GM12878 (cell line): ENCODE measurements at regions not wholly inside any gene's neighbourhood (a gene's known extent, or its start where the extent isn't known, plus 50 kb on each side); places are given as distances from the start of the nearest gene placed in this dataset.

ENCODE experiments used
- ATAC-seq: fragments of 200-7000 bp; cut with Tn5 transposase; 3 replicates; pipeline ENCODE4 v1.9.1; 2020; ENCODE audit warnings: mild to moderate bottlenecking, moderate library complexity
- BruUV-seq: library from RNA; stranded (reverse); fragments of 400-500 nt; replicated peaks from 2 replicates; lab custom pipeline; 2021; lab: Mats Ljungman, UMichigan
- CTCF ChIA-PET: fragments of 300-600 bp; sonication (Branson Sonifier 250); formaldehyde crosslinking; extraction: SDS; loops from one replicate; lab custom pipeline; 2021; ENCODE audit warnings: inconsistent platforms; lab: Yijun Ruan, JAX
- POLR2A ChIA-PET: fragments of 350-600 bp; formaldehyde crosslinking; extraction: SDS; loops from one replicate; lab custom pipeline; 2021; ENCODE audit warnings: inconsistent platforms; lab: Charles Lee
- RAD21 ChIA-PET: fragments of 300-600 bp; sonication (Branson Sonifier 250); formaldehyde crosslinking; loops from one replicate; lab custom pipeline; 2023; ENCODE audit warnings: antibody characterized with exemption; ENCODE audit not compliant: unreplicated experiment; lab: Charles Lee
- SMC1A ChIA-PET: fragments of 300-600 bp; sonication (Branson Sonifier 250); formaldehyde crosslinking; loops from one replicate; lab custom pipeline; 2023; ENCODE audit not compliant: unreplicated experiment, uncharacterized antibody; lab: Charles Lee
- DNase-seq: peaks from one replicate; pipeline ENCODE4 v3.0.0-alpha.2; 2011; ENCODE audit warnings: low read depth, low spot score
- FAIRE-seq: peaks from 3 replicates; lab custom pipeline; 2011; peaks lifted over from hg19 to GRCh38; lab: Jason Lieb, UNC
- H2AFZ ChIP-seq: 2 replicates; pipeline ENCODE4 v1.6.0; 2011; ENCODE audit warnings: low read depth, low read length, control low read depth; ENCODE audit not compliant: control insufficient read depth
- H3K27ac ChIP-seq: 2 replicates; pipeline ENCODE4 v1.5.1; 2011; ENCODE audit warnings: control low read depth; ENCODE audit not compliant: control insufficient read depth, insufficient read depth
- H3K27me3 ChIP-seq, 2 experiments: replicated peaks in 1 of 2; 2 replicates each; pipeline versions ENCODE4 v1.6.0 to v1.6.1; 2011; ENCODE audit warnings: low read length in 1 of 2; ENCODE audit not compliant: control insufficient read depth in 2 of 2, insufficient read depth in 2 of 2
- H3K36me3 ChIP-seq, 2 experiments: 2 replicates each; pipeline ENCODE4 v1.5.1; 2011; ENCODE audit warnings: low read length in 1 of 2; ENCODE audit not compliant: control insufficient read depth in 2 of 2, insufficient read depth in 2 of 2
- H3K4me1 ChIP-seq: 2 replicates; pipeline ENCODE4 v1.6.1; 2011; ENCODE audit warnings: mild to moderate bottlenecking, low read length, moderate library complexity, mixed read lengths; ENCODE audit not compliant: control insufficient read depth, insufficient read depth
- H3K4me2 ChIP-seq: 2 replicates; pipeline ENCODE4 v1.6.0; 2011; ENCODE audit warnings: control low read depth; ENCODE audit not compliant: control insufficient read depth, insufficient read depth
- H3K4me3 ChIP-seq: fragments of 200-600 bp; sonication (generic); 2 replicates; pipeline ENCODE4 v1.5.1; 2016
- H3K79me2 ChIP-seq: 2 replicates; pipeline ENCODE4 v1.6.0; 2011; ENCODE audit warnings: low read length; ENCODE audit not compliant: control insufficient read depth, insufficient read depth
- H3K9ac ChIP-seq: 2 replicates; pipeline ENCODE4 v1.8.0; 2011; ENCODE audit warnings: low read length, control low read depth, mixed read lengths; ENCODE audit not compliant: control insufficient read depth, insufficient read depth
- H3K9me3 ChIP-seq: replicated peaks from 3 replicates; pipeline ENCODE4 v1.5.1; 2011; ENCODE audit warnings: mild to moderate bottlenecking, low read length; ENCODE audit not compliant: control insufficient read depth, insufficient read depth
- H4K20me1 ChIP-seq: 2 replicates; pipeline ENCODE4 v1.6.0; 2011; ENCODE audit not compliant: control insufficient read depth, insufficient read depth
- ATF7 ChIP-seq: fragments of 450-650 bp; IDR thresholded peaks from 2 replicates; pipeline ENCODE4 v1.6.1; 2016; ENCODE audit warnings: low read depth, mild to moderate bottlenecking
- CBFB ChIP-seq: IDR thresholded peaks from 2 replicates; pipeline ENCODE4 v1.6.1; 2016; ENCODE audit warnings: antibody characterized with exemption, low read depth
- CTCF ChIP-seq, 3 experiments: IDR thresholded peaks in 2 of 3; conservative IDR thresholded peaks in 1 of 3; 2 replicates each; pipeline ENCODE4 v1.5.1; 2011; ENCODE audit warnings: low read depth in 3 of 3, low read length in 3 of 3, mild to moderate bottlenecking in 3 of 3, control low read depth in 2 of 3, moderate library complexity in 2 of 3, inconsistent platforms in 1 of 3, mixed read lengths in 1 of 3; ENCODE audit not compliant: control insufficient read depth in 2 of 3, insufficient read depth in 1 of 3; ENCODE audit errors: extremely low read depth in 1 of 3
- DPF2 ChIP-seq: fragments of 450-650 bp; IDR thresholded peaks from 2 replicates; pipeline ENCODE4 v1.6.1; 2017; ENCODE audit warnings: mild to moderate bottlenecking
- IKZF2 ChIP-seq, 2 experiments: fragments of 450-650 bp; IDR thresholded peaks; 2 replicates each; pipeline ENCODE4 v1.6.1; 2017; ENCODE audit warnings: mild to moderate bottlenecking in 2 of 2, moderate library complexity in 2 of 2
- MAX ChIP-seq: IDR thresholded peaks from 2 replicates; pipeline ENCODE4 v1.6.1; 2012; ENCODE audit warnings: low read depth, low read length, improper control_type of control experiment
- MTA2 ChIP-seq: fragments of 450-650 bp; IDR thresholded peaks from 2 replicates; pipeline ENCODE4 v1.6.1; 2016; ENCODE audit warnings: low read depth, mild to moderate bottlenecking, moderate library complexity
- PKNOX1 ChIP-seq: fragments of 450-650 bp; IDR thresholded peaks from 2 replicates; pipeline ENCODE4 v1.6.1; 2016; ENCODE audit warnings: mild to moderate bottlenecking
- POU2F2 ChIP-seq: IDR thresholded peaks from 3 replicates; pipeline ENCODE4 v1.6.1; 2011; ENCODE audit warnings: low read depth, mild to moderate bottlenecking, low read length, borderline replicate concordance
- SIN3A ChIP-seq: IDR thresholded peaks from 2 replicates; pipeline ENCODE4 v1.6.1; 2012; ENCODE audit warnings: low read depth, low read length, improper control_type of control experiment
- USF1 ChIP-seq: IDR thresholded peaks from 2 replicates; pipeline ENCODE4 v1.6.1; 2011; ENCODE audit warnings: borderline replicate concordance, low read depth, mild to moderate bottlenecking, moderate library complexity, mixed read lengths, low read length; ENCODE audit not compliant: insufficient read depth; ENCODE audit errors: extremely low read length
- ZBED1 ChIP-seq: IDR thresholded peaks from 2 replicates; pipeline ENCODE4 v1.6.1; 2016; ENCODE audit warnings: borderline replicate concordance
- ZNF24 ChIP-seq: fragments of 450-650 bp; IDR thresholded peaks from 2 replicates; pipeline ENCODE4 v1.6.1; 2017; ENCODE audit warnings: antibody characterized with exemption, mild to moderate bottlenecking
- WGBS: methylation state at CpG from one replicate; pipeline ENCODE4 v1.1.6; 2016; ENCODE audit warnings: low lambda C conversion rate; ENCODE audit not compliant: insufficient replicate concordance, insufficient coverage; ENCODE audit errors: missing lambda C conversion rate; 5-methylcytosine and 5-hydroxymethylcytosine counted together
- in situ Hi-C: fragments of 300-500 bp; cut with MboI; formaldehyde crosslinking; loops from 9 replicates; pipeline ENCODE4 v1.14.3; 2018; ENCODE audit warnings: mixed read lengths
- intact Hi-C: fragments of 100-400 bp; cut with micrococcal nuclease; formaldehyde crosslinking; loops from one replicate; pipeline ENCODE4 v1.14.2; 2022; ENCODE audit not compliant: unreplicated experiment

GRCh38 chr2:37867166-37867565 is 57.9 kb upstream of the RMDN2 start:
- SMC1A ChIA-PET = interaction anchor here (1.1 to 6.4 kb wide), 6 partner anchors 8 to 452 kb away, joined by 3 to 64 read pairs (median 6); no protein-coding TSS in a partner anchor
- Histone ChIP-seq H3K4me2 (no peak overlapping the region), H2AFZ (no peak overlapping the region), H4K20me1 (no peaks in the 10 kb centered on the region), H3K36me3 (no peaks in the 10 kb centered on the region), H3K4me1 (peaks cover 2% of the 10 kb centered on the region), H3K27ac (no peak overlapping the region), H3K27me3 (no peaks in the 10 kb centered on the region), H3K4me3 (no peak overlapping the region), H3K9me3 (no peaks in the 10 kb centered on the region), H3K79me2 (no peaks in the 10 kb centered on the region), H3K9ac (no peak overlapping the region)
- intact Hi-C loops (no loop called here), in situ Hi-C loops (no loop called here)
- POLR2A ChIA-PET = interaction anchor here (0.9 to 3.9 kb wide), 3 partner anchors 10 to 547 kb away, joined by 3 to 17 read pairs (median 8); no protein-coding TSS in a partner anchor
- FAIRE-seq = no peak
- no peak for DNase-seq
- WGBS = 31% methylated on average over 2 of the region's 2 CpGs
- ATAC-seq = no peak
- CTCF ChIA-PET = interaction anchor here (1.0 to 3.7 kb wide), 4 partner anchors 9 to 471 kb away, joined by 3 to 23 read pairs (median 13); no protein-coding TSS in a partner anchor
- no TSS peak for BruUV-seq
- no peak for TF ChIP-seq MAX
- TF ChIP-seq CBFB = no peak
- TF ChIP-seq ATF7 = 0 out of 2 replicates have a peak, but pooled peaks have one; percentile 18
- no peak for TF ChIP-seq ZBED1
- no peak for TF ChIP-seq POU2F2
- no peak for TF ChIP-seq CTCF (IDR thresholded peaks at IDR 0.05 in 2 of 3, conservative IDR thresholded peaks at IDR 0.05 in 1 of 3; ENCODE audit: control insufficient read depth in 2 of 3, extremely low read depth in 1 of 3, insufficient read depth in 1 of 3, low read depth in 3 of 3, low read length in 3 of 3)
- 0 out of 2 replicates have a peak, but pooled peaks have one; percentile 79 for TF ChIP-seq ZNF24
- no peak for TF ChIP-seq SIN3A
- TF ChIP-seq MTA2 = peak; percentile 85
- 0 out of 2 replicates have a peak, but pooled peaks have one; percentile 24 for TF ChIP-seq DPF2
- TF ChIP-seq IKZF2 (IDR thresholded peaks at IDR 0.05) = peak in 1 of 2 experiments; percentile 48; a peak in 2 of 4 replicates
- TF ChIP-seq USF1 = no peak
- no peak for TF ChIP-seq PKNOX1
- RAD21 ChIA-PET = interaction anchor here (1.8 to 13.0 kb wide), 2 partner anchors 10 to 13 kb away, joined by 6 to 215 read pairs; no protein-coding TSS in a partner anchor
